Activated CD4-positive, alpha-beta T cell treated with anti-CD3 and anti-CD28 coated beads for 24 hours (primary cell): ENCODE measurements at regions not wholly inside any gene's neighbourhood (a gene's known extent, or its start where the extent isn't known, plus 50 kb on each side); places are given as distances from the start of the nearest gene placed in this dataset.

ENCODE experiments used
- DNase-seq, 2 donors: peaks; one replicate each; pipeline ENCODE4 v3.0.0-alpha.2; 2020; ENCODE audit warnings: low read depth in 2 of 2

GRCh38 chr10:113259576-113260226, 293.2 kb upstream of the HABP2 start:
- DNase-seq: no peak

- no peak for DNase-seq
These were observed 291.7 kb upstream of the HABP2 start for GRCh38 chr10:113261161-113261560.

- DNase-seq: no peak
These were observed 291.2 kb upstream of the HABP2 start for GRCh38 chr10:113261611-113262091.

GRCh38 chr10:113263056-113263455, 289.8 kb upstream of the HABP2 start:
- DNase-seq: no peak

GRCh38 chr10:113264333-113265131, 288.3 kb upstream of the HABP2 start:
- DNase-seq: no peak

GRCh38 chr10:113266147-113266546, 286.7 kb upstream of the HABP2 start:
- DNase-seq: no peak

- DNase-seq: no peak
These were observed 285.0 kb upstream of the HABP2 start for GRCh38 chr10:113267619-113268562.

GRCh38 chr10:113269333-113269732, 283.5 kb upstream of the HABP2 start:
- DNase-seq: no peak

GRCh38 chr10:113272511-113272910, 280.3 kb upstream of the HABP2 start:
- no peak for DNase-seq

- DNase-seq: no peak
These were observed 279.4 kb upstream of the HABP2 start for GRCh38 chr10:113273181-113274163.

GRCh38 chr10:113274176-113274829, 278.6 kb upstream of the HABP2 start:
- no peak for DNase-seq

- no peak for DNase-seq
These were observed 274.6 kb upstream of the HABP2 start for GRCh38 chr10:113278221-113278620.

- no peak for DNase-seq
These were observed 274.2 kb upstream of the HABP2 start for GRCh38 chr10:113278664-113279063.

GRCh38 chr10:113279262-113279661, 273.6 kb upstream of the HABP2 start:
- DNase-seq: no peak

GRCh38 chr10:113282564-113282963, 270.3 kb upstream of the HABP2 start:
- no peak for DNase-seq

GRCh38 chr10:113283189-113283588, 269.7 kb upstream of the HABP2 start:
- no peak for DNase-seq

GRCh38 chr10:113284635-113285034, 268.2 kb upstream of the HABP2 start:
- no peak for DNase-seq

GRCh38 chr10:113285305-113285704, 267.5 kb upstream of the HABP2 start:
- DNase-seq: no peak

- no peak for DNase-seq
These were observed 265.3 kb upstream of the HABP2 start for GRCh38 chr10:113287592-113287991.

- no peak for DNase-seq
These were observed 262.7 kb upstream of the HABP2 start for GRCh38 chr10:113290137-113290536.
